RPMI7951 (cell line): ENCODE measurements at regions not wholly inside any gene's neighbourhood (a gene's known extent, or its start where the extent isn't known, plus 50 kb on each side); places are given as distances from the start of the nearest gene placed in this dataset.

ENCODE experiments used
- DNase-seq: peaks from one replicate; pipeline ENCODE4 v3.0.0-alpha.2; 2012; ENCODE audit warnings: low read depth

DNA sequence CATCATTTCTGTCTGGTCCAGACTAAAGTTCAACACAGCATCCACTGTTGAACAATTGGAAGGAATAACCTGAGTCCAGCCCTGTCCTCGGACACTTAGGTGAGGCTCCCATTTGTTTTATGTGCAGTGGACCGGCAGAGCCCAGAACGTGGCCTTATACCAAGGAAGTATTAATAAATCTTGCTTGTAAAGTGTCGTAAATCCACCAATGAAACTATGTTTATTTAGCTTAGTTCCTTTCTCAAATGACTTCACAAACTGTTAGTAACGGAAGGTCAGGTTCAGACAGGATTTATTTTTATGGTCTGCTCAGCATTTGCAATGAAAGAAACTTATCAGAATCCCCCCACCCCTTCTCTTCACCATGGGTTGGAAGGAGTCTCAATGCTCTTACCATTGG lies 149.5 kb downstream of the PCSK1 start:
- no peak for DNase-seq

DNA sequence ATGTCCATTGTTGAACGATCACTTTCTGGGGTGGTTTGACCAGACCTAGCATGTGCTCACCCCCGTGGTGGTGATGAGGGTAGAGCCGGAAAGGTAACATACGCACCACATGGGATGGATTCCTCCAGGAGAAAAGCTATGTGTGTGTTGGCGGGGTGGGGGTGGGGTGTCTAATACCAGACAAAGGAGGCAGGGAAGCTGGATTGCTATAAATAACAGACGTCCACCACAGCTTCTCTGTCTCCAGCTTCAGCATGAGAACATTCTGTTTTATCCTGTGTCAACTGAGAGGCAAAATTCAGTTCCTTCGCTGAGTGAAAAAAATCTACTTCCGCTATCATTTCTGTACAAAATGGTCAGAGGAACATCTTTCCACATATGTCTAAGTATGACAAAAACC lies 151.0 kb downstream of the PCSK1 start:
- DNase-seq, result no peak

GRCh38 chr5:96280946-96281393 lies 152.1 kb downstream of the PCSK1 start:
- peak; percentile 48 for DNase-seq

DNA sequence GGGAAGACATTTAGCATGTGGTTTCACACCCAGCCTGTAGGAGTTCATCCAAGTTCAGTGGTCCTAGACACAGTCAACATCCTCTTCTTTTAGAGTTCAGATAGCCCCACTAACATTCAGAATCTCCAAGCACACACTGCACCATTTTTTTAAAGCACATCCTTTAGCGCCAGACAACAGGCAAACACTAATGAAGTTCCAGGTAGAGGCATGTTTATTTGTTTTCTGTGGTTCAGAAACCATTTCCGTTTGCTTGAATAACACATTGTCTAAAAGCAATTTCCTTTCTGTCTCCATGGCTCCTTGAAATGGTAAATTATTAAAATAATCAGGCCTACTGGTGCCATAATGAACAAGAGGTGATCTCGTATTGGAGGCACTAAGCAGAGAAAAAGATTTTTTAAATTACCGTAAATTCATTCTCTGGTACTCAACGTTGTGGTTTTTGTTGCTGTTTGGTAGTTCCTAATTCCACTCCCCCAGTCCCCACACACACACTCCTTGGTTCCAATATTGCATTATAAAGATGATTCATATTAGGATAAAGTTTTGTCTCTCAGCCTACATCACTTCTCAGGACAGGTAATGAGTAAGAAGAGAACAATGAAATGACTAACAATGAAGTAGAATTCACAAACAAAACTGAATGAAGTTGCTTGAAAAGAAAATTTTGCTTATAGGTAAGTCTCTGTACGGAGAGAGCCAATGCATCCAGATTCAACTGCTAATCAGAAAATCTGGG lies 153.1 kb downstream of the PCSK1 start:
- no peak for DNase-seq

- no peak for DNase-seq
These were observed 154.1 kb downstream of the PCSK1 start for GRCh38 chr5:96278981-96279380.

DNA sequence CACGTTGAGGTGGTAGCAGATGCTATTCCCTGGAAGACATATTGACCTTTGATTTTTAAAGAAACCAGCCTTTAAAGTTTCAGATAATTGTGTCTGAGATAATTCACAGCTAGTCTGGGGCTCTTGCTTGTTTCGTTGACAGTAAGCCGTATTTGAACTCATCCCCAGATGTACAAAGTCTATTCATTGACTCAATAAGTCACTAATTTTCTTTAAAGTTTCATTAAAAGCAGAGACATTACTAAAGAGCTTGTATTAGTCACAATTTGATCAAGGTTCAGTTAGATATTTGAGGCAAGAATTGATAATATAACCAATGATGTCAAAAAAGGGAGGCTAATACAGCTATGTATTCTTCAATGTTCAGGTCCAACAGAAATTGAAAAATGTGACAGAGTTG lies 158.0 kb downstream of the PCSK1 start:
- DNase-seq, result no peak

DNA sequence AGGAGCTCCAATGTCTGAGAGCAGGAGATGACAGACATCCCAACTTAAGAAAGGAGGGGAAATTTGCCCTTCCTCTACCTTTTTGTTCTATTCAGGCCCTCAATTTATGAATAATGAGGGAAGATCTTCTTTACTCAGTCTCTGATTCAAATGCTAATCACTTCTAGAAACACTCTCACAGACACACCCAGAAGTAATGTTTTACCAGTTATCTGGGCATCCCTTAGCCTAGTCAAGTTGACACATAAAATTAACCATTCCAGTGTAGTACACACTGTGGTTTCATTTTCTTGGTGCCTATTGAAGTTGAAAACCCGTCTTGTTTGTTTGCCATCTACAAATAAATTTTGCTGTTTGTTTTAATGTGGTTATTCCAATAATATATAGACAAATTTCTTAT lies 167.6 kb downstream of the PCSK1 start:
- no peak for DNase-seq

DNA sequence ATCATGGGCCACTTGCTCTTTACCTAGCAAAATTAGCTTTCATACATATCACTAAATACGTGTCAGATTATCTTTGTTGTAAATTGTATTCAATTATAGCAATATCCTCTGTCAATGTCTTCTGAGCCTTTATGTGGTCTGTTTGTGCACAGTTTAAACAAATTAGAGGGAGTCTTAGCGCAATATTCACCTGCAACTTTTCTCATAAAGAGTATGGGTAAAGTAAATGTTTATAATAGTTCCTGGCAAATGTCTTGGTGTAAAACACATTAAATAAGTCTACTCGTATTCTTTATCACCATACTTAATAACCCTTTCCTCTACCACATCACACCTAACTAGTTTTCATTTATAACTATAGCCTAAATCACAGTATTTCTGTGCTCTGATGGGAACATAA lies 169.0 kb downstream of the PCSK1 start:
- DNase-seq, result no peak

DNA sequence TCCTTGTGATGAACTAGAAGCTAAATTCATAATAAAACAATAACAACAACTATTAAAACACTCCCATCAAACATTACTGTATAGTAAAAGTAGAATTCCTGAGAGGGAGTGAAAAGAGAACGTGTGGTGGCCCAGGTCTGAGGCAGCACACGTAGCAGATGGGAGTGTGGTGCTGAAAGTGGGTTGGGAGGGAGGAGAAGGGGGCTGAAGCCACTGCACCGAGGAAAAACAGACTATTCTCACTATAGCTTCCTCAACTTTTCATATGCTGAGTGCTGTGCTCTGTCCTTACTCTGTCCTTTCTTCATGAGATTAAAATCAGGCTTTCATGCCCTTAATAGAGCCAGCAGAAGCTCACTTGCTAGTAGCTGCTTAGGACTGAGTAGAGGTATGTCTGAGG lies 170.9 kb downstream of the PCSK1 start:
- no peak for DNase-seq

DNA sequence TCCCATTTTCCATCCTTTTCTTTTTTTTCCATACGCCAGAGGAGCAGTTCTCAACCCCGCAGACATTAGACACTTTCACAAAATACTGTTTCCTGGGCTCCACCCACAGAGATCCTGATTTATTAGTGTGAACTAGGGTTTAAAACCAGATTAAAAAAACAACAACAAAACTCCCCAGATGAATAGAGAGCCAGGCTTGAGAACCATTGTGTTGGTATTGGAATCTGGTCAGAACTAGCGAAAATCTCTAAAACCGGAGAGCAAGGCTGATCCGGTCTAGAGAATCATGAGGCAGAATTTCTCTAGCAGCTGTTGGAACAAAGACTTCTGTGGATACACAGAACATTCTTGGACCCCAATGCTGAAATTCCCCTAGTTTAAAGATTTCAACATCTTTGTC lies 173.0 kb downstream of the PCSK1 start:
- DNase-seq, result no peak

- peak; percentile 66 for DNase-seq
These were observed 173.8 kb downstream of the PCSK1 start for GRCh38 chr5:96259151-96259772.

GRCh38 chr5:96258692-96259091 lies 174.4 kb downstream of the PCSK1 start:
- no peak for DNase-seq

GRCh38 chr5:96257904-96258303 lies 175.1 kb downstream of the PCSK1 start:
- peak; percentile 48 for DNase-seq

- peak; percentile 86 for DNase-seq
These were observed 176.1 kb downstream of the PCSK1 start for GRCh38 chr5:96256795-96257470.

DNA sequence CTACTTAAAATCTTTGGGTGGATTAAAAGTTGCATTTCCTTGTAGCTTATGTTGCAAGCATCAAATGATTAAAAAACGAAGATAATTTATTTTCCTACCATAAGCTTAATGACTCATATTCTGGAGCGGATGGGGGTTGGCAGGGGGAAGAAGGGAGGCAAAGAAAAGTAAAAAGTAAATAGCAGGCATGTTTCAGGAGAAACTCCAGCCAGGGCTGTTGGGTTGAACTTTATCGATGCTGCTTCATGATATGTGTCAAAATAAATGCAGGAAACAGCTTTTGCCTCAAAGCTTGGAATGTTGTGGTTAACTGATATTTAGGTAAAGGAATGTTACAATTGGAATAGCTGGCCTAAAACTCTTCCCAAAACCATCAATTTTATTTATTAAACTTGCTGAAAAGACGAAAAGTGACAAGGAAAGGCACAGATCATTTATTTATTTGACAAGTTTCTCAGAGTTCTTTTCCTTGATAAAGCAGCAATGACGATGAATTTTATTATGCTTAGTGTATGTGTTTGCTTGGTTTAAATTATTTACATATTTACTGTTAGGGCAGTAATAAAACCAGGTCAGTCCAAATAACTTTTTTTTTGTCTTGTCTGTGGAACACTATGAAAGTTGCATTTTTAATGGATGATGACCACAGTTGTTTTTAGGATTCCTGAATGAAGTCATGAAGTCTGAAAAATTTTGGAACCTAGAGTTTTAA lies 177.9 kb downstream of the PCSK1 start:
- DNase-seq, result peak; percentile 65

DNA sequence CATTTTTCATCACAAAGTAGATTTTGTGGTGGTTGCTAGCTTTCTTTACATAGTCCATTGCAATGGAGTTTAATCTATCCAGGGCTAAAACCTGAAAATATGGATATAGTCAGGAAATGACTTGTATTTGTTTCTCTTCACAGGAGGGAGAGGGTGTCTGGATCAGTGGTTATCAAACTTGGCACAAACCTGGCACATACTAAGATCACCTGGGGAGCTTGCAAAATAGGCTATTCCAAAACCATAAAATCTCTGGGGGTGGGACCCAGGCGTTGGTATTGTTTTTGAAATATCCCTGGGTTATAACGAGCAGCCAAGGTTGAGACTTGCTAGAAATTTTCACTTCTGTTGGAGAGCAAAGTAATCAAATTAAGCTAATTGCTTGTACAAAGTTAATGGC lies 179.9 kb downstream of the PCSK1 start:
- DNase-seq, result no peak

DNA sequence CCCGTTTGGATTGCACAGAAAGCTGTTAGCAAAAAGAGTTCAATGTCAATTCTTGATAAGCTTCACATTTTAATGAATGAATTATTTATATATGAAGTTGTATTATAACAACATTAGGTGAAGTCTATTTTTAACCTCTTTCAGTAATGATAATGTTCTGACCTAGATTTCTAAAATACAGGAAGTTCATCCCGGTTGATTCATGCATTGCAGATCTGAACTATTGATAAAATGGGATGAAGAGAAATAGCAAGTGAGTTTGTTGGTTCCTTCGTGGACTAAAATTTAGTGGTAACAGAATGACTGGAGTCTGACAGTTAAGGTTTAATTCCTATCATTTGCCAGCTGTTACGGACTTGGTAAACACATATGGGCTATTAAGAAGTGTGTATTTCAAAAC lies 180.5 kb downstream of the PCSK1 start:
- no peak for DNase-seq

- DNase-seq, result no peak
These were observed 182.3 kb downstream of the PCSK1 start for GRCh38 chr5:96250782-96251181.

GRCh38 chr5:96248131-96248530 lies 184.9 kb downstream of the PCSK1 start:
- no peak for DNase-seq

GRCh38 chr5:96247708-96248107 lies 185.3 kb downstream of the PCSK1 start:
- no peak for DNase-seq

DNA sequence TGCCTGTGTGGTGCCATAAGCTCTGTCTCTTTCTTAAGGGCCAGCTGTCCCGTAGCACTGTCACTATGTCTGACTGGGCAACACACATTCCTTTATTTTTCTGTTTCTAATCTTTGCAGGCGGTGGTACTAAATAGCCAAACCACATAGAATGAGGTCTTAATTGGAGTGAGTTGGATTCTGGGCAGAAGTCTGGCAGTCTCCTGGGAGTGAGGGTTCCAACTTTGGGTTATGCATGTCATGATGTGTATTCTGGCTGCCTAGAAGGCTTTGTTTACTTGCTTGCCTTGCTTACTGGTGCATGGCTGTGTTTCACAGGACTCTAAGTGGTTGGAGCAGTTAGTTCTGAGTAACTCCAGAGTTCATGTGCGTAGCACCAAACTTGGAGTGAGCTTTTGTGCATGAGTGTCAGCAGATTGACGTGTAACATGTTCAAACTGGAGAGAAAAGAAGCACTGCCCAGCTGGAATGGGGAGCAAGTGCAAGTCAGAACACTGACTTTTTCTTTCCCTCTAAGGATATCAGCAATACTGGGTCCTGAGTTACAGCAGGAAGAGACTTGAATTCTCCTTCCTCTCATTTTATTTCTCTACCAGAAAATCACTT lies 185.8 kb downstream of the PCSK1 start:
- peak; percentile 27 for DNase-seq
